HG03139 (cell line): ENCODE measurements at regions not wholly inside any gene's neighbourhood (a gene's known extent, or its start where the extent isn't known, plus 50 kb on each side); places are given as distances from the start of the nearest gene placed in this dataset.

ENCODE experiments used
- ATAC-seq: cut with Tn5 transposase; IDR thresholded peaks from one replicate; pipeline ENCODE4 v1.9.1; 2021; ENCODE audit not compliant: unreplicated experiment

DNA sequence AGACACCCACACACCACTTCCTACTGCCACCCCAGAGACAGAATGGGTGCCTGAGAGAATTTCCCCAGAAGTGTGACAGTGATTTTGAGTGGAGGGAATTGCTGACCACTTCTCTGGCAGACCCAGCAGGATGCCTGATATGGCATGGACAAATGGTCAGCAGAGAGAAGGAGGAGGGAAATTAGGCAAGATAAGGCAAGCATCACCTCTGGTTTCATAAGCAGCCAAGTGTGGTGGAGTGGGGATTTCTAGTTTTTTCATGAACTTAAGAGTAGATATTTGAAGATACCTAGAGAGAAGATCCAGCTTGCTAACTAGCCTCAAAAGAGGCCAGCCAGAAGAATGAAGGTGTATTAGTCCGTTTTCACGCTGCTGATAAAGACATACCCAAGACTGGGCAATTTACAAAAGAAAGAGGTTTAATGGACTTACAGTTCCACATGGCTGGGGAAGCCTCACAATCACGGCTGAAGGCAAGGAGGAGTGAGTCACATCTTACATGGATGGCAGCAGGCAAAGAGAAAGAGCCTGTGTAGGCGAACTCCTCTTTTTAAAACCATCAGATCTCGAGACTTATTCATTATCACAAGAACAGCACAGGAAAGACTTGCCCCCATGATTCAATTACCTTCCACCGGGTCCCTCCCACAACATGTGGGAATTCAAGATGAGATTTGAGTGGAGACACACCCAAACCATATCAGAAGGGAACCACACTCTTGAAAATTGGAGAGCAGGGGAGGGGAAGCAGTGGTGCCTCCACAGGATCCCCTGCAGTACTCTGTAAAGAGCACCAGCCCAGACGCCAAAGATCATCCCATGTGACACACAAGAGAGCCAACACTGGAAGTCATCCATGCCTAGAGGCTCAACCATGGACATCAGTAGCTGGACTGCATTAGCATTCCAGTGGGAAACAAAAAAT, 64.2 kb downstream of the RBM43 start:
- ATAC-seq: no peak

- ATAC-seq: no peak
Measured at GRCh38 chr2:151193576-151193975, 68.1 kb downstream of the RBM43 start.

DNA sequence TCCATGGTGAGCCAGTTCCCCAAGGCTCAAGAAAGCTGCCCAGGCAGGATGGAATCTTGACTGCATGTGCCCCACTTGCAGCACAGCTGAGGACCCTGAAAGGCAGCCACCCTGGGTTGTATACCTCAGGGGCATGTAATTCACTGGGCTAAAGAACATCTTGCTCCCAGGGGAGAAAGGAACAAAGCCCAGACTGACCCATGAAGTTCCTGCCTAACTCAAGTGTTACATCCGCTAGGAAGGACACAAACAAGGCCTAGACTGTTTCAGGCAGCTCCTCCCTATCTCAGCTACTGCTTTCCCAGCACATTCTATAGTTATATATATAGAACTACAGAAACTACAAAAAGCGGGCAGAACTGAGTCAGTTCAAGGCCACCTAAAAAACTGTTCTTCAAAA, 69.0 kb downstream of the RBM43 start:
- no peak for ATAC-seq

DNA sequence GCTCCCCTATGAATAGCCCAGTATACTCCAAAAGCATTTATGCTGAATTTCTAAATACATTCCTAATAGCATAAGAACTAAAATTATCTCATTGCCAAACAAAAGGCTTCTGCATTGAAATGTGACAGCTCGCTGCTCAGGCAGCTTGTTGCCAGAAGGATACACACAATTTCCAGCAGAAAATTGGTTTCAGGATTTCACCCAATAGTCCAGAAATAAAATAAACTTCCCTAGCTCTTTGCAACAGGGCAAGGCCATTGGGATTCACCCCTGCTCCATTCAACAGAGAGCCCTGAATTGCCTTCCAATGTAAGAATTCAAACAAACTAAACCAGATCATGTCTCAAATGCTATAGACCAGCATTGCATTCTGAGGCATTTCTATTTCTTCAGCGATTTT, 70.7 kb downstream of the RBM43 start:
- ATAC-seq: no peak

- ATAC-seq: no peak
Measured at GRCh38 chr2:151189125-151189524, 72.5 kb downstream of the RBM43 start.

DNA sequence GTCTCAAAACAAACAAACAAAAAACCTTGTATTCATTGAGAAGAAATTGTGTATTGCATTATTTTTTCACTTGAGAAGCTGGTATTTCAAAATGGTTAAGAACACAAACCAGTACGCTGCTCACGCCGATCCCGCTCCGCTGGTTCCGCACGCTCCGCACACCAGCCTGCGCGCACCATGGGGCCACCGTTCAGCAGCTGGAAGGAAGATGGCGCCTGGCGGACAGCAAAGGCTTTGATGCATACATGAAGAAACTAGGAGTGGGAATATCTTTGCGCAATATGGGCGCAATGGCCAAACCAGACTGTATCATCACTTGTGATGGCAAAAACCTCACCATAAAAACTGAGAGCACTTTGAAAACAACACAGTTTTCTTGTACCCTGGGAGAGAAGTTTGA, 75.7 kb downstream of the RBM43 start:
- no peak for ATAC-seq

GRCh38 chr2:151182899-151183809, 78.5 kb downstream of the RBM43 start:
- ATAC-seq: no peak

GRCh38 chr2:151182396-151182795, 79.3 kb downstream of the RBM43 start:
- no peak for ATAC-seq

DNA sequence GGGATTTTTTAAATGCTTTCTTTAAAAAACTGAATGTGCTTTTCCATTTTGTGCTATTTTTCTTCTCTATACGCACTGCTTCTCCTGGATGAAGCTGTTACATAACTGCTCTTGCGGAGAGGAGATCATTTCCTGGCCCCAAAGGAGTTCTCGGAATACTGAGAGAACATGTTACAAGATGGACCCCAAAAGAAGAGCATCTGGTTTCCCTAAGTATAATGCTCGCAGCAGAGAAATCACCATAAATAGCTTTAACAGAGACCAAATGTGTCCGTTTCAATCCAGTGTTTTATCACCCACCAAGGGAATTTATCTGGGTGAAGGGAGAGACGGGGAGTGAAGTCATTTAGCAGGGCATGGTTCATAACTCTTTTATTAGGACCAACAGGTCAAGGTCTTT, 80.1 kb downstream of the RBM43 start:
- no peak for ATAC-seq

GRCh38 chr2:151180123-151180522, 81.5 kb downstream of the RBM43 start:
- ATAC-seq: no peak

DNA sequence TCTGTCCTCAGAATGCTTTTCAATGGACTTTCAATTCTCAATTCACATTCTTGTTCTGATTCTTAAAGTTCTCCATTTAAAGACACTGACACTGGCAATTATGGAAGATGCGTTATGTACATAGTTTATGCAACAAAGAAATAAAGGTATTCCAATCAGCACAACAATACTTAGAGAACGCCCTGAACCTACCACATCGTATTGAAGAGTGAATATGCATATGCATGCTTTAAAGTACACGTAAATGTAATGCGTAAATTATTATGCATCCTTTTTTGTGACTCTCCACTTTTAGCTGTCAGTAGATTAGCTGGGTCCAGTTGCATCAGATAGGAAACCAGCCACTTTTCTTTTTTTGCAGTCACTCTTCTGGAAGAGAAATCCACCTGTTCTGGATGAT, 83.5 kb downstream of the RBM43 start:
- ATAC-seq: no peak

DNA sequence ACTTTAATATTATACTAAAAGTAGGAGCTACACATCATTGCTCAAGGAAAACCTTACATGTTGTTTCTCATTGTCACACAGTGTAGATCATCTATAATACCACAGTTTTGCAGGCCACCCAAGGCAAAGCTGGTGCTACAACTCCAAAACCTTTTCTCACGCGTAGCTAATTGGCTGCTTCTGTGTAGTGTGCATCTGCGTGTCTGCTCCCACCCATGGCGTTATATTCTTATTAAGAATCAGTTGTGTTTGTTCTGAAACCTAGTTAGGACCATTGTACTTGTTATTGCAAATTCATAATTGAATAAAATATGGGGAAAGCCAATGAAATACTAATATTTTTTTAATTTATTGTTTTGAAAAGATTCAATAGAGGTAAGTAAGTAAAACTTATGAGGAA, 83.9 kb downstream of the RBM43 start:
- no peak for ATAC-seq

DNA sequence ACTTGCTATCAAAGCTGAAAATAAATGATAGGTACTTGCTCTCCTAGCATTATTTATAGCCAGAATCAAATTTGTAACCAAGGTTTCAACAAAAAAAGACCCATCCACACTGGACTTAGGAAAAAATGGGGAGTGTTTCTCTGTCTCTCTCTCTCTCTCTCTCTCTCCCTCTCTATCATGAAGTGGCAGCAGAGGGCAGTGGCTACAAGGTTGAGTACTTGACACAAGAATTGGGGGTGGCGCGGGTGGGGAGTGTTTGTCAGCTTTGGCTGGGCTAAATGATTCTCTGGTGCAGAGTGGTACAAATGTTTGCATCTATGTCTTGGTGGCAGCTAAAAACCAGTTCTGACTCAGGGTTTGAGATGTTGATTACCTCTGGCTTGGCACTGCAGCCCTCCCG, 85.0 kb downstream of the RBM43 start:
- no peak for ATAC-seq

DNA sequence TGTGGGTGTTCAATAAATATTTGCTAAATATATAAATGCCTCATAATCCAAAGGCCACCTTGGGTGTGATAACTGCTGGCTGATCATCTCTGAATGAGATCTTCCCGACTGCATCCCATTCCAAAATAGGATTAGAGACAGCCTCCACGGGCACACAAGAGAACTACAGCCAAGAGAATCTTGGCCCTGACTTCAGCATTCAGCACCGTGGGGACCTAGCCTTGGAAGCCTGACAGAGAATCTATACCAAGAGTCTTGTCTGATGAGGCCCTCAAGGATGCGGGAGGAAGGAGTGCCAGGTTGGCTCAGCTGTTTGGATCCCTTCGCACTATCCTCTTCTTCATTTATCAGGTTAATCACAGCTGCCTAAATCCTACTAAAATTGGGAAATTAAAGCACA, 85.8 kb downstream of the RBM43 start:
- no peak for ATAC-seq

- ATAC-seq: no peak
Measured at GRCh38 chr2:151174127-151174526, 87.5 kb downstream of the RBM43 start.

GRCh38 chr2:151171186-151171585, 90.5 kb downstream of the RBM43 start:
- no peak for ATAC-seq

- no peak for ATAC-seq
Measured at GRCh38 chr2:151166410-151166809, 95.3 kb downstream of the RBM43 start.

DNA sequence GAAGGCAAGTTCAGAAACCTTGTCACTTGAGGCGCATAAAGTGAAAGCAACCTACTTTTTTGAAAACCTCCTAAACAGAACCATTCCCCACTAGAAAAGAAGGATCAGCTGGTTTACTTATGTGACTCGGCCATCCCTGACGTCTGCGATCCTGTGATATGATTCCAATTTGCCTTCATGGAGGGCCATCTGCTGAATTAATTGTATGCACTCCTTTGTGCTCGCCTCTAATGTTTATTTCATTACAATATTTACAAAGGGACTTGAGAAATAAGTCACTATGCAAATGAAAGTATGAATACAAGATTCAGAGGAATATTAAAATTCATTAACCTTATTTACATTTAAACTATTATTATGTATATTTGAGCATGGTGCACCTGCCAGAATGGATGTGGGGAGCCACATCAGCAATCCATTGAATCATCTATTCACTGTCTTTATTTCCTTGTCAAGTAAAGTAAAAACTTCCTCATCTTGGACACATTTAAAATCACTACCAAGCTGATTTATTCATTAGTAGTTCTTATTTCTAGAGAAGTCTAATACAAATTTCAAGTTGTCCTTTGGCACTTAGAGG, 96.5 kb downstream of the RBM43 start:
- no peak for ATAC-seq

GRCh38 chr2:151161821-151162551, 99.7 kb downstream of the RBM43 start:
- ATAC-seq: no peak

DNA sequence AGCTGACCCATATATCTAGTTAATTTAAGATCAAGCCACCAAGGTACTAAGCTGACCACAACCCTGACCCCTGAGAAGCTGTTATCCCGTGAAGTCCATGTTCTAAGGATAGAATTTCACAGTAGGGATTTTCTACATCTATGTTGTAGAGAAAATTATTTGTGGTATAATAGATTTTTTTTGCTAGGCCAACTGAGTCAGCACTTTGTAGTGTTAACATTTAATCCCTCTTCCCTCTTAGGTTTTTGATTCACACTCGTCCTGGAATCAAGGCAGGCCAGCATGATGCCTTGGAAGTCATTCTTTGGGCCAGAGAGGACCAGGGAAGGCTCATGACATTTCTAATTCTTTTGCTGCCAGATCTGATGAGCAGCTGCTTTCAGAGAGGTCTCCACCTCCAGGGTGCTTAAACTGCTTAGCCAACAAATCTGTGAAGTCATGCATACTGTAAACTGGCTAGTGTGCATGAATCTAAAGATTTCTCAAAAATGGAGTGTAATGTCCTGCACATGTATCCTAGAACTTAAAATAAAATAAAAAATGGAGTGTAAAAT, 102.5 kb downstream of the RBM43 start:
- no peak for ATAC-seq
